DND-41 (cell line): ENCODE measurements at regions not wholly inside any gene's neighbourhood (a gene's known extent, or its start where the extent isn't known, plus 50 kb on each side); places are given as distances from the start of the nearest gene placed in this dataset.

Source experiments
- ATAC-seq: fragments of 200-7000 bp; cut with Tn5 transposase; 3 replicates; pipeline ENCODE4 v1.9.1; 2021; ENCODE audit warnings: low read depth; ENCODE audit not compliant: insufficient read depth
- DNase-seq: peaks from one replicate; pipeline ENCODE4 v3.0.0-alpha.2; 2020
- H2AFZ ChIP-seq: 2 replicates; pipeline ENCODE4 v1.6.0; 2012; ENCODE audit warnings: low read depth, low read length
- H3K27ac ChIP-seq: 2 replicates; pipeline ENCODE4 v1.5.1; 2012; ENCODE audit warnings: low read length, inconsistent platforms
- H3K27me3 ChIP-seq: fragments of 200-600 bp; sonication (generic); 2 replicates; pipeline ENCODE4 v1.6.0; 2012; ENCODE audit warnings: low read length, mild to moderate bottlenecking, inconsistent platforms; ENCODE audit not compliant: insufficient read depth, poor library complexity
- H3K36me3 ChIP-seq: 2 replicates; pipeline ENCODE4 v1.5.1; 2012; ENCODE audit warnings: low read length, inconsistent platforms; ENCODE audit not compliant: insufficient read depth
- H3K4me1 ChIP-seq: 2 replicates; pipeline ENCODE4 v1.5.1; 2012; ENCODE audit warnings: mild to moderate bottlenecking, low read length; ENCODE audit not compliant: insufficient read depth
- H3K4me2 ChIP-seq: 2 replicates; pipeline ENCODE4 v1.6.0; 2012; ENCODE audit warnings: mild to moderate bottlenecking, moderate library complexity, low read length, inconsistent platforms; ENCODE audit not compliant: insufficient read depth
- H3K4me3 ChIP-seq, 2 experiments: fragments of 200-600 bp in 1 of 2; shearing (Covaris generic) in 1 of 2; 2 replicates each; pipeline ENCODE4 v1.5.1; 2012 to 2016; ENCODE audit warnings: inconsistent platforms in 2 of 2, low read length in 2 of 2, mild to moderate bottlenecking in 2 of 2, low read depth in 1 of 2, moderate library complexity in 1 of 2
- H3K79me2 ChIP-seq: 2 replicates; pipeline ENCODE4 v1.6.0; 2012; ENCODE audit warnings: low read length, inconsistent platforms; ENCODE audit not compliant: insufficient read depth
- H3K9ac ChIP-seq: 2 replicates; pipeline ENCODE4 v1.6.0; 2012; ENCODE audit warnings: low read depth, mild to moderate bottlenecking, inconsistent platforms, low read length, moderate library complexity
- H3K9me3 ChIP-seq: 2 replicates; pipeline ENCODE4 v1.5.1; 2012; ENCODE audit warnings: low read length, moderate library complexity, mild to moderate bottlenecking, inconsistent platforms; ENCODE audit not compliant: insufficient read depth, severe bottlenecking
- H4K20me1 ChIP-seq: 2 replicates; pipeline ENCODE4 v1.6.0; 2012; ENCODE audit warnings: low read length; ENCODE audit not compliant: insufficient read depth
- EZH2 ChIP-seq: IDR thresholded peaks from 3 replicates; pipeline ENCODE4 v1.6.1; 2012; ENCODE audit warnings: borderline replicate concordance, low read depth, mild to moderate bottlenecking, moderate library complexity, low read length, inconsistent platforms; ENCODE audit not compliant: severe bottlenecking
- TF ChIP-seq, protein P1 (sequence below): IDR thresholded peaks from 2 replicates; pipeline ENCODE4 v1.5.1; 2012; ENCODE audit warnings: borderline replicate concordance, low read length, moderate library complexity, mild to moderate bottlenecking; ENCODE audit not compliant: poor library complexity, severe bottlenecking; ENCODE audit errors: extremely low read depth

DNA sequence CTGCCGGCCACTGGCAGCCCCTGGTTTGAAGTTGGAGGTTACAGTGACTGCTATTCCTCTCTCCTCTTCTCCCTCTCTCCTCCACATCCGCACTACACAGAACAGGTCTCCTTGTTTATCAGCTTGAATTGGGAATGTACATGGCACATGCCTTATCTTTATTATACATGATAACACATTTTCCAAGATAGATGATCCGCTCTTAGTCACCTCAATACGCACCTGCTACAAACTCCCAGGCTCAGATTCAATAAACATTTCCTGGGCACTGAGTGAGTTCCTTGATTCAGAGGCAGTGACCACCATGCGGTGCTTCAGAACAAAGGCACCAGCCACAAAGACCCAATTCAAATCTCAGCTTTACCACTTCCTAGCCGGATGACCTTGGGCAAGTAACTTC lies 227.7 kb downstream of the TSHZ3 start:
- Histone ChIP-seq H3K4me3 (no peak overlapping the region), H2AFZ (no peak overlapping the region), H3K36me3 (no peaks in the 10 kb centered on the region), H3K27me3 (no peaks in the 10 kb centered on the region), H3K4me2 (no peak overlapping the region), H3K9me3 (no peaks in the 10 kb centered on the region), H3K4me1 (no peaks in the 10 kb centered on the region), H3K9ac (no peak overlapping the region), H3K79me2 (no peaks in the 10 kb centered on the region), H4K20me1 (no peaks in the 10 kb centered on the region), H3K27ac (no peak overlapping the region)
- TF ChIP-seq, protein P1, sequence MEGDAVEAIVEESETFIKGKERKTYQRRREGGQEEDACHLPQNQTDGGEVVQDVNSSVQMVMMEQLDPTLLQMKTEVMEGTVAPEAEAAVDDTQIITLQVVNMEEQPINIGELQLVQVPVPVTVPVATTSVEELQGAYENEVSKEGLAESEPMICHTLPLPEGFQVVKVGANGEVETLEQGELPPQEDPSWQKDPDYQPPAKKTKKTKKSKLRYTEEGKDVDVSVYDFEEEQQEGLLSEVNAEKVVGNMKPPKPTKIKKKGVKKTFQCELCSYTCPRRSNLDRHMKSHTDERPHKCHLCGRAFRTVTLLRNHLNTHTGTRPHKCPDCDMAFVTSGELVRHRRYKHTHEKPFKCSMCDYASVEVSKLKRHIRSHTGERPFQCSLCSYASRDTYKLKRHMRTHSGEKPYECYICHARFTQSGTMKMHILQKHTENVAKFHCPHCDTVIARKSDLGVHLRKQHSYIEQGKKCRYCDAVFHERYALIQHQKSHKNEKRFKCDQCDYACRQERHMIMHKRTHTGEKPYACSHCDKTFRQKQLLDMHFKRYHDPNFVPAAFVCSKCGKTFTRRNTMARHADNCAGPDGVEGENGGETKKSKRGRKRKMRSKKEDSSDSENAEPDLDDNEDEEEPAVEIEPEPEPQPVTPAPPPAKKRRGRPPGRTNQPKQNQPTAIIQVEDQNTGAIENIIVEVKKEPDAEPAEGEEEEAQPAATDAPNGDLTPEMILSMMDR: no peak
- no peak for TF ChIP-seq EZH2
- ATAC-seq: no peak
- DNase-seq: no peak

DNA sequence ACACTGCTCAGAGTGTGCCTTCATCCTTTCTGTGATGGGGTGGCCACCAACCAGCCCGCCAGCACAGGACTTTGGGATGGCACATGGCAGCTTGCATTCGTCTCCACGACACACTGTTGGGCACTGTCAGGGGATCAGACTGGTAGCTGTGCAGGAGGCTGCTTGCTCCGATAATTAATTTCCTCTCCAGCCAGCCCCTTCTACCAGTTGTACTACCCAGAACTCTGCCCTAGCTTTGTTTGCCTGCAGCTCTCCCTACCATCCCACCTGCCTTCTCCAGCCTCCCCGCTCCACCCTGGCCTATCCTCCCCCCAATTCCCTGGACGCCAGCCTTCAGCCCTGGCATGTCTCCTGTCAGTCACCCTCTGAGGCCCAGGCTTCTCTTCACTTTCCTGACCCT lies 228.3 kb downstream of the TSHZ3 start:
- H3K4me3 ChIP-seq: no peak overlapping the region
- H3K4me2 ChIP-seq: no peak overlapping the region
- no peaks in the 10 kb centered on the region for H3K4me1 ChIP-seq
- H4K20me1 ChIP-seq: no peaks in the 10 kb centered on the region
- no peak for TF ChIP-seq EZH2
- H3K27ac ChIP-seq: no peak overlapping the region
- H3K79me2 ChIP-seq: no peaks in the 10 kb centered on the region
- no peaks in the 10 kb centered on the region for H3K36me3 ChIP-seq
- H3K9me3 ChIP-seq: no peaks in the 10 kb centered on the region
- no peak overlapping the region for H2AFZ ChIP-seq
- no peak for ATAC-seq
- DNase-seq: no peak
- H3K27me3 ChIP-seq: no peaks in the 10 kb centered on the region
- H3K9ac ChIP-seq: no peak overlapping the region

DNA sequence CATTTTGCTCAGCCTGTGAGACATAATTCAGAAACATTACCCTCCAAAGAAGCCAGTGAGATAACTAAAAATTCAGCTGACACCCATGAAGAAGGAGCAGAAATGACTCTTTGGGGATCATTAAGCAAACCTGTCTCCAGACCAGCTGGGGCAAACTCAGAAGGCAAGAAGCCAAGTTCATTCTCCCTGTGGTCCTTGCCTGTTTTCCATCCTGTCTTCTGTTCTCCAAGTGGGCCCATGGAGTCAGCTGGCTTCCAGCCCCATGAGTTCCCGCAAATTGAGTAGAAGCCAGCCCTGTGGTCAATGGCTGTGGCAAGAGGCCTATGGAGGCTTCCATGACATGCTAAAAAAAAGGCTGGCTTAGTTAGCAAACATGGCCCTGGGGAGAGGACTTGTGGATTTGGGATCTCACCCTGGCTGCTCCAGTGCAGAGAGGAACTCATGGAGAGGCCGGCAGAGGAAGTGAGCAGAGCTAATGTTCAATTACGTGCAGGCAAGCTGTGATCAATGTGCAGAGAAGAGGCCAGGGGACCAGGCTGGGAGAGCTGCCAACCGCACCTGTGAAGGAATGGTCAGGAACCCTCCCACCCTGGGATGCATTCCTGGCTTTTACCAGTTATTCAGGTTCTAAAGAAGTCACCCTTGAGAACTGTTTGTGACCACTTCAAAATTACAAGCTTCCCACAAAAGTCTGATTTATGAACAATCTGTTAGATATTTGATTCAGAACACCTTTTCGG lies 229.1 kb downstream of the TSHZ3 start:
- no peak overlapping the region for H3K4me3 ChIP-seq
- H3K9ac ChIP-seq: no peak overlapping the region
- H3K4me2 ChIP-seq: no peak overlapping the region
- no peaks in the 10 kb centered on the region for H3K36me3 ChIP-seq
- H3K4me1 ChIP-seq: no peaks in the 10 kb centered on the region
- no peak for TF ChIP-seq EZH2
- TF ChIP-seq, protein P1: no peak
- H2AFZ ChIP-seq: no peak overlapping the region
- no peaks in the 10 kb centered on the region for H3K9me3 ChIP-seq
- no peaks in the 10 kb centered on the region for H4K20me1 ChIP-seq
- no peaks in the 10 kb centered on the region for H3K79me2 ChIP-seq
- ATAC-seq (no peak), DNase-seq (no peak)
- no peak overlapping the region for H3K27ac ChIP-seq
- H3K27me3 ChIP-seq: no peaks in the 10 kb centered on the region

DNA sequence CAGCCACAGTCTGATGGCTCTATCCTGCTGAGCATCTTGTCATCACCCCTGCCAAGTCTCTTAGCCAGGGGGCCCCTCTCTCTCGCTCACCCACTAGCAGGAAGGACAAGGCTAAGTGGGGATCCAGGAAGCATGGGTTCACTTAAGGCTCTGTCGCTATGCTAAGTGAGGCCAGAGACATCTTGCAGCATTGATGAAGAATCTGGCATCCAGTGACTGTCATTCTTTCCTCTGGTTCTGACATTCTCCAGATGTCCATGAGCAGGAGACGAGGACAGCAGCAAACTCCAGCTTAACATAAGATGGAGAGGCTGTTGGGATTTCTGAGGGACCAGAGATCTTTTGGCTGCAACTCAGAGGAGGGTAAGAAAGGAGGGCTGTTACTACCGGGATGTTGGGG lies 230.2 kb downstream of the TSHZ3 start:
- H2AFZ ChIP-seq: no peak overlapping the region

More for the DNA sequence above, 230.2 kb downstream of the TSHZ3 start:
- no peaks in the 10 kb centered on the region for H3K36me3 ChIP-seq
- no peaks in the 10 kb centered on the region for H3K4me1 ChIP-seq
- H4K20me1 ChIP-seq: no peaks in the 10 kb centered on the region
- no peaks in the 10 kb centered on the region for H3K9me3 ChIP-seq
- H3K79me2 ChIP-seq: no peaks in the 10 kb centered on the region
- H3K4me3 ChIP-seq: no peak overlapping the region
- H3K9ac ChIP-seq: no peak overlapping the region
- DNase-seq (no peak), ATAC-seq (no peak)
- H3K27ac ChIP-seq: no peak overlapping the region
- H3K27me3 ChIP-seq: peaks cover 3% of the 10 kb centered on the region
- TF ChIP-seq EZH2: no peak
- TF ChIP-seq, protein P1: no peak
- no peak overlapping the region for H3K4me2 ChIP-seq
